Neural progenitor cell (in vitro differentiated cells): ENCODE measurements at regions not wholly inside any gene's neighbourhood (a gene's known extent, or its start where the extent isn't known, plus 50 kb on each side); places are given as distances from the start of the nearest gene placed in this dataset.
"Not testable (repeated sequence)": the region's sequence is repeated elsewhere in the genome, so short reads cannot be mapped to it uniquely, and the experiment has no call there.

ENCODE experiments used
- DNase-seq: peaks from one replicate; pipeline ENCODE4 v3.0.0-alpha.2; 2016; ENCODE audit warnings: low spot score
- H2AFZ ChIP-seq: fragments of 200-600 bp; sonication (generic); replicated peaks from 2 replicates; pipeline ENCODE4 v1.6.1; 2016; ENCODE audit warnings: antibody characterized with exemption
- H3F3A ChIP-seq: fragments of 200-600 bp; sonication (generic); 2 replicates; pipeline ENCODE4 v1.6.1; 2016; ENCODE audit warnings: antibody characterized with exemption, low read depth
- H3K27ac ChIP-seq: fragments of 200-600 bp; sonication (generic); 2 replicates; pipeline ENCODE4 v1.5.1; 2016; ENCODE audit warnings: mild to moderate bottlenecking
- H3K27me3 ChIP-seq: fragments of 200-600 bp; sonication (generic); 2 replicates; pipeline ENCODE4 v1.6.1; 2016; ENCODE audit warnings: mild to moderate bottlenecking, moderate library complexity
- H3K36me3 ChIP-seq: fragments of 200-600 bp; sonication (generic); 2 replicates; pipeline ENCODE4 v1.5.1; 2016
- H3K4me1 ChIP-seq: fragments of 200-600 bp; sonication (generic); 2 replicates; pipeline ENCODE4 v1.6.1; 2016; ENCODE audit warnings: mixed run types
- H3K4me2 ChIP-seq: fragments of 200-600 bp; sonication (generic); 2 replicates; pipeline ENCODE4 v1.6.1; 2016
- H3K4me3 ChIP-seq: fragments of 200-600 bp; sonication (generic); 2 replicates; pipeline ENCODE4 v1.5.1; 2016
- H3K79me2 ChIP-seq: fragments of 200-600 bp; sonication (generic); 2 replicates; pipeline ENCODE4 v1.6.1; 2016; ENCODE audit warnings: low read depth
- H3K9ac ChIP-seq: fragments of 200-600 bp; sonication (generic); 2 replicates; pipeline ENCODE4 v1.6.1; 2016
- H3K9me3 ChIP-seq: fragments of 200-600 bp; sonication (generic); 2 replicates; pipeline ENCODE4 v1.5.1; 2016; ENCODE audit warnings: low read depth
- H4K20me1 ChIP-seq: fragments of 200-600 bp; sonication (generic); 2 replicates; pipeline ENCODE4 v1.6.1; 2016; ENCODE audit warnings: low read depth
- H3K27ac Mint-ChIP-seq: 3 replicates; pipeline ENCODE4 v1.8.0; 2021; ENCODE audit warnings: mixed read lengths
- H3K27me3 Mint-ChIP-seq: 2 replicates; pipeline ENCODE4 v1.8.0; 2022; ENCODE audit warnings: low read depth, mild to moderate bottlenecking, inconsistent platforms, moderate library complexity, mixed read lengths; ENCODE audit not compliant: insufficient read depth
- H3K36me3 Mint-ChIP-seq: 3 replicates; pipeline ENCODE4 v1.8.0; 2021; ENCODE audit warnings: mixed read lengths
- H3K4me1 Mint-ChIP-seq: 3 replicates; pipeline ENCODE4 v1.8.0; 2021; ENCODE audit warnings: mixed read lengths
- H3K4me3 Mint-ChIP-seq: 3 replicates; pipeline ENCODE4 v1.8.0; 2021; ENCODE audit warnings: mild to moderate bottlenecking, moderate library complexity, mixed read lengths
- H3K9me3 Mint-ChIP-seq: 3 replicates; pipeline ENCODE4 v1.8.0; 2020; ENCODE audit warnings: mixed read lengths

- not testable (repeated sequence) for H3K27ac Mint-ChIP-seq, H3K27me3 Mint-ChIP-seq, H3K36me3 ChIP-seq
Measured at GRCh38 chr17:20674374-20674773, 94.8 kb downstream of the CDRT15L2 start.

GRCh38 chr17:20675707-20676106, 96.2 kb downstream of the CDRT15L2 start:
- DNase-seq, H3F3A ChIP-seq, H3K27me3 Mint-ChIP-seq, H3K27ac Mint-ChIP-seq, H3K4me1 Mint-ChIP-seq, H3K9me3 Mint-ChIP-seq, H4K20me1 ChIP-seq, H3K4me1 ChIP-seq, H3K79me2 ChIP-seq, H3K9ac ChIP-seq, H3K36me3 Mint-ChIP-seq, H3K9me3 ChIP-seq, H3K36me3 ChIP-seq, H3K27ac ChIP-seq, H3K4me2 ChIP-seq, H2AFZ ChIP-seq, H3K4me3 ChIP-seq, H3K27me3 ChIP-seq, H3K4me3 Mint-ChIP-seq: not testable (repeated sequence)

More at GRCh38 chr17:20674374-20674773, 94.8 kb downstream of the CDRT15L2 start:
- H3K27ac ChIP-seq, H4K20me1 ChIP-seq, H3K4me1 Mint-ChIP-seq, H3K9me3 Mint-ChIP-seq, DNase-seq, H3K79me2 ChIP-seq, H3K9ac ChIP-seq, H3K4me2 ChIP-seq, H2AFZ ChIP-seq, H3K4me3 ChIP-seq, H3F3A ChIP-seq, H3K4me1 ChIP-seq, H3K9me3 ChIP-seq, H3K27me3 ChIP-seq, H3K4me3 Mint-ChIP-seq, H3K36me3 Mint-ChIP-seq: not testable (repeated sequence)

- DNase-seq, H3K79me2 ChIP-seq, H3K4me3 ChIP-seq, H3K4me2 ChIP-seq, H3F3A ChIP-seq, H3K27me3 Mint-ChIP-seq, H4K20me1 ChIP-seq, H3K27ac ChIP-seq, H3K9ac ChIP-seq, H2AFZ ChIP-seq, H3K4me1 ChIP-seq, H3K27me3 ChIP-seq, H3K9me3 Mint-ChIP-seq, H3K36me3 Mint-ChIP-seq, H3K4me1 Mint-ChIP-seq, H3K9me3 ChIP-seq, H3K27ac Mint-ChIP-seq, H3K4me3 Mint-ChIP-seq, H3K36me3 ChIP-seq: not testable (repeated sequence)
Measured at GRCh38 chr17:20676656-20677055, 97.1 kb downstream of the CDRT15L2 start.

- not testable (repeated sequence) for H2AFZ ChIP-seq, H3K27me3 Mint-ChIP-seq, H3K4me1 ChIP-seq, H3K27ac Mint-ChIP-seq, H4K20me1 ChIP-seq, H3K4me1 Mint-ChIP-seq, H3K4me2 ChIP-seq, H3K4me3 Mint-ChIP-seq, H3K4me3 ChIP-seq, H3K79me2 ChIP-seq, H3K27ac ChIP-seq, H3K9me3 Mint-ChIP-seq, H3K9ac ChIP-seq, H3K9me3 ChIP-seq, H3K36me3 ChIP-seq, DNase-seq, H3K27me3 ChIP-seq, H3K36me3 Mint-ChIP-seq, H3F3A ChIP-seq
Measured at GRCh38 chr17:20677469-20677868, 97.9 kb downstream of the CDRT15L2 start.

- not testable (repeated sequence) for H4K20me1 ChIP-seq, H3K9ac ChIP-seq, H3K9me3 Mint-ChIP-seq, H3K4me1 Mint-ChIP-seq, H3K27me3 Mint-ChIP-seq, H3K27ac Mint-ChIP-seq, H3K4me1 ChIP-seq, H3K27ac ChIP-seq, DNase-seq, H2AFZ ChIP-seq, H3K9me3 ChIP-seq, H3K4me3 Mint-ChIP-seq, H3K79me2 ChIP-seq, H3K36me3 ChIP-seq, H3K4me2 ChIP-seq, H3K27me3 ChIP-seq, H3K36me3 Mint-ChIP-seq, H3K4me3 ChIP-seq, H3F3A ChIP-seq
Measured at GRCh38 chr17:20678424-20678823, 98.9 kb downstream of the CDRT15L2 start.

GRCh38 chr17:20681746-20682722, 102.5 kb downstream of the CDRT15L2 start:
- H3K4me2 ChIP-seq, H3K36me3 Mint-ChIP-seq, H3K4me1 Mint-ChIP-seq, H3K27me3 Mint-ChIP-seq, H3K27ac Mint-ChIP-seq, H3K4me3 Mint-ChIP-seq, H3K79me2 ChIP-seq, H3K36me3 ChIP-seq, H3K9ac ChIP-seq, H3K4me3 ChIP-seq, H3K27me3 ChIP-seq, H4K20me1 ChIP-seq, DNase-seq, H3K9me3 Mint-ChIP-seq, H3F3A ChIP-seq, H3K4me1 ChIP-seq, H3K27ac ChIP-seq, H2AFZ ChIP-seq, H3K9me3 ChIP-seq: not testable (repeated sequence)

- not testable (repeated sequence) for DNase-seq, H3K4me3 ChIP-seq, H3K4me2 ChIP-seq, H3K79me2 ChIP-seq, H3K9me3 Mint-ChIP-seq, H3K36me3 ChIP-seq, H3K9me3 ChIP-seq, H3K4me3 Mint-ChIP-seq, H2AFZ ChIP-seq, H3K4me1 Mint-ChIP-seq, H4K20me1 ChIP-seq, H3K9ac ChIP-seq, H3F3A ChIP-seq, H3K4me1 ChIP-seq, H3K27ac ChIP-seq, H3K27me3 ChIP-seq, H3K27ac Mint-ChIP-seq, H3K27me3 Mint-ChIP-seq, H3K36me3 Mint-ChIP-seq
Measured at GRCh38 chr17:20683651-20684229, 104.2 kb downstream of the CDRT15L2 start.

- H3K4me3 Mint-ChIP-seq, H3K4me3 ChIP-seq, H3K27ac Mint-ChIP-seq, H3K36me3 ChIP-seq, DNase-seq, H3K27me3 ChIP-seq, H3F3A ChIP-seq, H3K9me3 Mint-ChIP-seq, H3K27ac ChIP-seq, H3K79me2 ChIP-seq, H3K36me3 Mint-ChIP-seq, H3K9me3 ChIP-seq, H3K27me3 Mint-ChIP-seq, H3K4me2 ChIP-seq, H2AFZ ChIP-seq, H3K4me1 Mint-ChIP-seq, H3K4me1 ChIP-seq, H3K9ac ChIP-seq, H4K20me1 ChIP-seq: not testable (repeated sequence)
Measured at GRCh38 chr17:20684975-20685374, 105.5 kb downstream of the CDRT15L2 start.
